GM21717 (cell line): ENCODE measurements at regions not wholly inside any gene's neighbourhood (a gene's known extent, or its start where the extent isn't known, plus 50 kb on each side); places are given as distances from the start of the nearest gene placed in this dataset.

Source experiments
- ATAC-seq: cut with Tn5 transposase; IDR thresholded peaks from one replicate; pipeline ENCODE4 v1.9.1; 2021; ENCODE audit warnings: mild to moderate bottlenecking, moderate library complexity; ENCODE audit not compliant: unreplicated experiment

DNA sequence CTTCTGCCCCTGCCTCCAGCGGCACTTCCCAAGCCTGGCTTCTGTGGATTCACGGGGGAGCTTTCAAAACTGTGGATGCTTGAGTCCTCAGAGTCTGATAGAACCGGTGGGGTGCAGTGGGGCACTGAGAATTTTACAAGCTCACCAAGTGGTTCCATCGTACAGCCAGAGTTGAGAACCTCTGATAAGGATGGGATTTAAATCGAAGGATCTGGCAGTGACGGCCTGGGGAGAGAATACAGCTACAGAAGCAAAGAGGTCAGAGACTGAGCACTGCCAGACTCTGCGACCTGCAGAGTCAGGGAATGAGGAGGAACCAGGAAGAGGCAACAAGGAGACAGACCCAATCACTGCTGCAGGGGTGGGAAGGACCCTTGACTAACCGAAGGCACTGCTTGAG, 124.6 kb upstream of the BOD1 start:
- ATAC-seq, result no peak

DNA sequence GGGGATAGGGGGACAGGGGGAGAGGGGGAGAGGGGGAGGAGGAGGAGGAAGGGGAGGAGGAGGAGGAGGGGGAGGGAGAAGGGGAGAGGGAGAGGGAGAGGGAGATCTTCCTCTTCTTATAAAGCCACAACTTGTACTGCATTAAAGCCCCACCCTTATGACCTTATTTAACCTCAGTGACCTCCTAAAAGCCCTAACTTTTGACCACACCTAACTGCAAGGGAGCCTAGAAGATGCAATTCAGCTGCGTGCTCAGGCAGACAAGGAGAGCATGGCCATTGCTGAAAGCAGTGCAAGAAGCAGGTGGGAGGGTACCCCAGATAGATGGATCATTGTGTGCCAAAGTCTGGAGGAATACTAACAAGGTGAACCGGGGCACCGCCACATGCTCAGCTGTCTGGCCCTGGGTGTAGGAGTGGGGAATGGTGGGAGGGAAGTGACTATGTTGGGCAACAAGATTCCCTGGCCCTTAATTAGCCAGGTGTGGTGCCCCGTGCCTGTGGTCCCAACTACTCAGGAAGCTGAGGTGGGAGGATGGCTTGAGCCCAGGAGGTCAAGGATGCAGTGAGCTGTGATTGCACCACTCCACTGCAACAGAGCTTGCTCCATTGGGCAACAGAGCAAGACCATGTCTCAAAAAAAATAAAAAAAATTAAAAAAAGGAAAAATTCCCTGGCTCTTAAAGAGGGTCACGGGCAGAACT, 125.4 kb upstream of the BOD1 start:
- ATAC-seq, result no peak

DNA sequence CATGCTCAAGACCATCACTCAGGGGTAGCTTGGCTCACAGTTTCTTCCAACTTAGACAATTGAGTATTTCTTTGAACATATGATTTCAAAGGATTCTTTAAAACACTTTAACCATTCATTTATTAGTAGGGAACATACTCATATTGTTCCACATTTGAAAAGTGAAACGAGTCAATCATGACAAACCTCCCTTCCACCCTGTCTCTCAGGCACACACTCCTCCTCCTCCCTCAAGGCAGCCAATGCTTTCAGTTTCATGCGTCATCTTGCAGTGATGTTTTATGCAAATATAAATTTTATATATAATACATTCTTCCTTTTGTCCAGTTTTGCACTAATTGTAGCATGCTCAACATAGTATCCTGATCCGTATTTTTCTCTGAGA, 126.0 kb upstream of the BOD1 start:
- ATAC-seq, result peak; percentile 72

DNA sequence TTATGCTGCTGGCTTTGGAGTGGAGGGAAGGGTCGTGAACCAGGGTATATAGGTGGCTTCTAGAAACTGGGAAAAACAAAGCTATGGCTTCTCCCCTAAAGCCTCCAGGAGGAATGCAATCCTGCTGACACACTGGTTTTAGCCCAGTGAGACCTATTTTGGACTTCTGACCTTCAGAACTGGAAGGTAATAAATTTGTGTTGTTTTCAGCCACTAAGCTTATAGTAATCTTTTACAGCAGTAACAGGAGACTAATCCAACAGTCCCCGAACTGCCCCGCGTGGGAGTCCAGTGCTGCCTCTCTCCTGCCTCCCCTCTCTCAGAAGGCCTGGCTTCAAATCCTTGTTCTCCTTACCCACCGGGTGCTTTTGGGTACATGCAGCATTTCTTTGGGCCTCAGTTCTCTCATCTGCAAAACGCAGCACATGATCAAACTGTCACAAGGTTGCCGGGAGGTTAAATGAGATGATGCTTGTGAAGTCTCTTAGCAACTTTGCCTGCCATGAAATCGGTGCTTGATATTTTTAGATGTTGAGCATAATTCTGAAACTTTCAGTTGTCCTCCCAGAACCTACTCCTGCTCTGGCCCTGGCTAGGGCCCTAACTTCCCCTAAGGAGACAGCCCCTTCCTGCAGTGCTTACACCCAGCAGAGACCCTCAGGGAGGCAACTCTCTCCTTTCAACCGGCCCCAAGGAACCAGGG, 127.3 kb upstream of the BOD1 start:
- ATAC-seq, result peak; percentile 38

DNA sequence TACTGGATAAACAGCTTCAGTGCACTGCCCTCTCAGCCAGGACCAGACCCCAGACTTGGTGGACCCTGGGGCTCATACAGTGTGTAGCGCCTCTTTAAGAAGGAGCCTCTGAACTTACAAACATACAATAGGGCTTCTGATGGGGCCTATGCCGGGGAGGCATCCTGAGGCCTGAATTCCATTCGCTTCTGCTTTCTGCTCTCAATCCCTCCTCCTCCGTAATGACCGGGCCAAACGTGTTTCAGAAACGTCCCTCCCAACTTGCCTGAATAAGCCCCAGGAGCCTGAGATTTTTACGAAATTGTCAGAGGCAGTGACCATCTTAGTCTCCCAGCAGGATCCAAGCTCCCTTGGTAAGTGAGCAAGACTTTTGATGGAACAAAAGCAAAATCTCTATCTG, 128.1 kb upstream of the BOD1 start:
- no peak for ATAC-seq

- peak; percentile 60 for ATAC-seq
These were observed 128.7 kb upstream of the BOD1 start for GRCh38 chr5:173745123-173745522.

- ATAC-seq, result no peak
These were observed 129.1 kb upstream of the BOD1 start for GRCh38 chr5:173745557-173745956.

DNA sequence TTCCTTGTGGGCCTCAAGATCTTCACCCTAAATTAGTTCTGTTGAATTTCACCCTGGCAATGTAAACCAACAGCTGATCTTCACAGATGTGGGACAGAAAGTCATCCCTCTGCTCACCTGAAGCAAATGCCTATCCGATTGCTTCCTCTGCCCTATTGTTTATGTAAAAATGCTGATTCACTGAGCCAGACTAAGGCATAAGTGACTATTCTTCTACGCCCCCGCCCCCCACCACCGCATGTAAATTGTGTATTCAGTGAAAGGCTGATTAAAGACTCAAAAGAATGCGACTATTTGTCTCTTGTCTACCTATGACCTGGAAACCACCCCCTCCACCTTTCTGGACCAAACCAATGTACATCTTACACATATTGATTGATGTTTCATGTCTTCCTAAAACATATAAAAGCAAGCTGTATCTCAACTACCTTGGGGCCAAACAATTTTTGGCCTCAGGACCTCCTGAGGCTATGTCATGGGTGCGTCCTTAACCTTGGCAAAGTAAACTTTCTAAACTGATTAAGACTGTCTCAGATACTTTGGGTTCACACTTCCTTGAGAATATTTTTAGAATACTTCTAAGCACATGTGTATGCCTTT, 129.7 kb upstream of the BOD1 start:
- ATAC-seq, result no peak

- ATAC-seq, result no peak
These were observed 131.4 kb upstream of the BOD1 start for GRCh38 chr5:173747876-173748275.

DNA sequence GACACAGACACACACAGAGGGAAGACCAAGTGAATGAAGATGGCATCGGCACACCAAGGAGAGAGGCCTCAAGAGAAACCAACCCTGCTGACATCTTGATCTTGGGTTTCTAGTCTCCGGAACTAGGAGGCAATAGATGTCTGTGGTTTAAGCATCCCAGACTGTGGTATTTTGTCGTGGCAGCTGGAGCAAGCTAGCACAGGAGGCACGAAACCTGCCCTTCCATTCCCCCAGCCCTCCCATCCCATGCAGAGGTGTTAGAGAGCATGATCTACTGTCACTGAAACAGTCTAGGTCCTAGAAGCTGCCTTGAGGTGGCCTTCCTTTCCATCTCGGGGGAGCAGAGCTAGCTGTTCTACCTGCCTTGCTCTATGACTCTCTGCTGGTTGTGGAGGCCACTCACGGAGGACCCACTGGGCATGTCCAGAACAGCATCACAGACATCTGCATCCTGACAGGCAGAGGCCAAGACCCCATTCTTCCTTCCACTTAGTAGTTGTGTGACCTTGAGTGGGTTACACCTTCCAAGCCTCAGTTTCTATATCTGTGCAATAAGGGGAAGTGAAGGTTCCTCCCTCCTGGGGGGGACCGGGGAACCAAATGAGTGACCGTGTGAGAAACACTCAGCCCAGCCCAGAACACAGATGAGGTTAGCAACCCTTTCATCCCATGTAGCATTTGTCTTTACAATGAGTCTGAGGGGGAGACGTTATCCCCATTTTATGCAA, 134.3 kb upstream of the BOD1 start:
- ATAC-seq, result no peak

- no peak for ATAC-seq
These were observed 134.8 kb upstream of the BOD1 start for GRCh38 chr5:173751266-173751600.

DNA sequence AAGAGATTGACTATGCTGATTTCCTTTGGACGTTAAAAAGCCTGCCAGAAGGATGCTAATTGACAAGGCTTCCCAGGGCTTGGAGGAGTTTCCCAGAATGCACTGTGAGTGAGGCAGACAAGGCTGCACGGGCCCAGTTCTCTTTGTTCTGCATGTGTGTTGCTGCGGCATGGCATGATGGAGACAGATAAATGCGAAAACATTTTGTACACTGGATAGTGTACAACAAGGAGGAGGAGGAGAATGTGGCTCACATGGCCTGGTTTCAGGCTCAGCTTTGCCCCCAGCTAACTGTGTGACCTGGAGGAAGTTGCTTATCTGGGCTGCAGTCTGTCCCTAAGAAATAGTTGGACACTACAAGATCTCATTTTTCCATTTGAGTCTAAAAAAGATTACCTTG, 135.5 kb upstream of the CPEB4 start:
- ATAC-seq, result no peak

GRCh38 chr5:173753307-173754168, 134.6 kb upstream of the CPEB4 start:
- no peak for ATAC-seq

DNA sequence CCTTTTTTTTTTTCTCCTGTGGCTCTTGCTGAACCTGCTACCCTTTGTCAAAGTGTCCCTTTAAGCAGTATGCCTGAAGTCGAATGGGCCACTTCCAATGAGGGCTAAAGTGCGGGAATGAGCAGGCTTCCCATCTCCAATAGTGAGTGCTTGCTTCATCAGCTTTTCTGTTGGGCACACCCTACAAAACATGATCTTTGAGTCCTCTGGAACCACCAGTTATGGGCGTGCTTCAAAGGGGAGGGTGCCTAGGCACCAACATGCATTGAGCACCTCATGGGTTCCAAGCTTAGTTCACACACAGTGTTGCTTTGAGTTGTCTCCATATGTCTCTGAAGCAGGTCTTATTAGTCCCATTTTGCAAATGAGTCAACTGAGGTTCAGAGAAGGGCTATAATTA, 132.8 kb upstream of the CPEB4 start:
- no peak for ATAC-seq

- ATAC-seq, result no peak
These were observed 130.5 kb upstream of the CPEB4 start for GRCh38 chr5:173757403-173758209.

DNA sequence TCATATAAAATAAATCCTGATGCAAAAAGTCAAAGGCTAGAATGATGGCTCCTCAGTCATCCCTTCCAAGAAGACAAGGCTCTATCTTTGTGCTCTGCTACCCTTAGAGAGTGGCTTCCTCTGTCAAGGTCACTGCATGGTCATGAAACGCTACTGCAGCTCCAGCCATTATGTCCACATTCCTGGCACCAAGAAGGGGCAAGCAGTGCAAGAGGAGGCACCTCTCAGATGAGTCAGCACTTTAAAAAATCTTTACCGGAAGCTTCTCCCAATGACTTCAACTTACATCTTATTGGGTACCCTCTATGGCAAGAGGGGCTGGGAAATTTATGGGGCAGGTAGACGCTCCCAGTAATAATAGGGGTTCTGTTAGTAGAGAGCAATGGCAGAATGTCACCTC, 129.5 kb upstream of the CPEB4 start:
- no peak for ATAC-seq

- no peak for ATAC-seq
These were observed 128.5 kb upstream of the CPEB4 start for GRCh38 chr5:173759691-173760090.

GRCh38 chr5:173760461-173761177, 127.5 kb upstream of the CPEB4 start:
- ATAC-seq, result no peak

GRCh38 chr5:173761178-173761513, 127.0 kb upstream of the CPEB4 start:
- ATAC-seq, result no peak

DNA sequence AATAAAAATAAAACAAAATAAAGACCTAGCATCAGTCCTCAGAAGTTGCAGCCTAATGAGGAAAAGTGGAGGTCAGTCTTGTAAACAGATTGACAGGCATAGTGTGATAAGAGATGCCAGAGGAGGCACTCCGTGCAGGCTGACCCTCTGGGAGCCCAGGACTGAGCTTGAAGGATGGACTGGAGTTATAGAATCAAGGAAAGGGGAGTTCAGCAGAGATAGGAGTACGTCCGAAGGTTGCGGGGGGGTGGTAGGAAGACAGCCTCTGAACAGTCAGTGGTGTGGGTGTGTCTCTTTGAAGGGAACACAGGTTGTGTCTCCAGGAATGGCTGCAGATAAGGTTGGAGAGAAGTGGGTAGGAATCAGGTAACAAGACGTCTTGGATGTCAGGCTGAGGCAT, 126.1 kb upstream of the CPEB4 start:
- no peak for ATAC-seq
